Thyroid gland (tissue), 4 donors: ENCODE measurements at regions not wholly inside any gene's neighbourhood (a gene's known extent, or its start where the extent isn't known, plus 50 kb on each side); places are given as distances from the start of the nearest gene placed in this dataset.

Source experiments
- CTCF ChIP-seq, 6 experiments: fragments of 200-600 bp in 3 of 6; fragments of 450-650 bp in 3 of 6; sonication (generic) in 3 of 6; IDR thresholded peaks; one replicate each; pipeline ENCODE4 v1.5.1; 2016 to 2019; ENCODE audit warnings: antibody characterized with exemption in 6 of 6, mild to moderate bottlenecking in 2 of 6, inconsistent platforms in 1 of 6, moderate library complexity in 1 of 6
- POLR2A ChIP-seq, 2 donors: fragments of 450-650 bp; IDR thresholded peaks; one replicate each; pipeline ENCODE4 v1.6.1; 2017; ENCODE audit warnings: antibody characterized with exemption in 2 of 2, mild to moderate bottlenecking in 2 of 2, moderate library complexity in 1 of 2

- TF ChIP-seq POLR2A (IDR thresholded peaks at IDR 0.05) (no peak), CTCF (IDR thresholded peaks at IDR 0.05) (peak in 4 of 6 experiments; percentile 54 to 67 (median 60))
These were observed 86.5 kb downstream of the OTUD1 start for GRCh38 chr10:23525406-23525805.
